Mucosa of stomach (tissue), 1 donor: ENCODE measurements at regions not wholly inside any gene's neighbourhood (a gene's known extent, or its start where the extent isn't known, plus 50 kb on each side); places are given as distances from the start of the nearest gene placed in this dataset.

Experiments used
- H3K27me3 ChIP-seq: one replicate; pipeline ENCODE4 v1.7.0; 2013; ENCODE audit warnings: mild to moderate bottlenecking, low read length; ENCODE audit not compliant: control insufficient read depth, insufficient read depth
- H3K36me3 ChIP-seq: one replicate; pipeline ENCODE4 v1.7.0; 2013; ENCODE audit warnings: low read length; ENCODE audit not compliant: control insufficient read depth, insufficient read depth
- H3K4me1 ChIP-seq: one replicate; pipeline ENCODE4 v1.7.0; 2013; ENCODE audit warnings: mild to moderate bottlenecking, low read length; ENCODE audit not compliant: control insufficient read depth, insufficient read depth
- H3K4me3 ChIP-seq: one replicate; pipeline ENCODE4 v1.7.0; 2013; ENCODE audit warnings: low read length
- H3K9ac ChIP-seq: one replicate; pipeline ENCODE4 v1.7.0; 2013; ENCODE audit warnings: mild to moderate bottlenecking, low read length, moderate library complexity
- H3K9me3 ChIP-seq: one replicate; pipeline ENCODE4 v1.7.0; 2013; ENCODE audit warnings: mild to moderate bottlenecking, low read length, moderate library complexity; ENCODE audit not compliant: control insufficient read depth
- donor health status: Pancreatic carcinoma.

- no peaks in the 10 kb centered on the region for H3K36me3 ChIP-seq
- H3K4me1 ChIP-seq = no peaks in the 10 kb centered on the region
- H3K9ac ChIP-seq = no peak overlapping the region
- H3K4me3 ChIP-seq = no peak overlapping the region
- H3K9me3 ChIP-seq = no peaks in the 10 kb centered on the region
- no peaks in the 10 kb centered on the region for H3K27me3 ChIP-seq
These were observed 282.0 kb downstream of the BTBD3 start for GRCh38 chr20:12199703-12200102.

DNA sequence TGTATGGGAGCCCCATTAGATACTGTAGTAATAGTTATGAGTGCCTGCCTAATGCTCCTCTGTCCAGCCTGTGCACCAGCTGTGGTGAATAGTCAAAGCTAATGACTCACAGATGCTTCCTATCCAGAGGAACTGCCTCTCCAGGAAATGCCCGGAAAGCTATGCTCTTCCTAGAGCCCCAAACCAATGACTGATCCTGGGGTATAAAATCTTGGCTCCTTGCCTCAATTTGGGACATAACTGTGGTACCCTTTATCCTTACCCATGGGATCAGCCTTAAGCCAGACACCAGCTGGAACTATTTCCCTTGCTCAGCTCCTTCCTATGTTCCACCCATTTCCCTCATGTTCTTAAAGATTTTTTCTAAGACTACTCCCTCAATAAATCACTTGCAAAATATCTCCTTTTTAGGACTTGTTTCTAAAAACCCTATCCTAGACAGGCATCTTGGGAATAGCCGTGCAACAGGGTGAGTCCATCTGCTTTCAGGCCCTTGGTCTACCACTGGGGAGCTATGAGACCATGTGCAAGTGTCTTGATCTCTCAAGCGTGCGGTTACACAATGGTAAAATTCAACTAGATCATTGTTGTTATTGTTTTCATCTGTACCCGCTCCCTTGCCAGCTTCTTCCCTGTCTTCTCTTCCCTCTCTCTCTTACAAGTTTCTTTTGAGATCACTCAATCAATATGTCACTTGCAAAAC lies 283.7 kb downstream of the BTBD3 start:
- H3K4me1 ChIP-seq = no peaks in the 10 kb centered on the region
- H3K4me3 ChIP-seq = no peak overlapping the region
- no peaks in the 10 kb centered on the region for H3K36me3 ChIP-seq
- no peaks in the 10 kb centered on the region for H3K9me3 ChIP-seq
- no peaks in the 10 kb centered on the region for H3K27me3 ChIP-seq
- H3K9ac ChIP-seq = no peak overlapping the region

GRCh38 chr20:12203399-12203798 lies 285.7 kb downstream of the BTBD3 start:
- H3K36me3 ChIP-seq = no peaks in the 10 kb centered on the region
- H3K9ac ChIP-seq = no peak overlapping the region
- H3K27me3 ChIP-seq = no peaks in the 10 kb centered on the region
- no peaks in the 10 kb centered on the region for H3K4me1 ChIP-seq
- no peaks in the 10 kb centered on the region for H3K9me3 ChIP-seq
- H3K4me3 ChIP-seq = no peak overlapping the region

- Histone ChIP-seq H3K4me1 (no peaks in the 10 kb centered on the region), H3K4me3 (no peak overlapping the region), H3K27me3 (no peaks in the 10 kb centered on the region), H3K9ac (no peak overlapping the region), H3K36me3 (no peaks in the 10 kb centered on the region), H3K9me3 (no peaks in the 10 kb centered on the region)
These were observed 286.3 kb downstream of the BTBD3 start for GRCh38 chr20:12203981-12204380.

DNA sequence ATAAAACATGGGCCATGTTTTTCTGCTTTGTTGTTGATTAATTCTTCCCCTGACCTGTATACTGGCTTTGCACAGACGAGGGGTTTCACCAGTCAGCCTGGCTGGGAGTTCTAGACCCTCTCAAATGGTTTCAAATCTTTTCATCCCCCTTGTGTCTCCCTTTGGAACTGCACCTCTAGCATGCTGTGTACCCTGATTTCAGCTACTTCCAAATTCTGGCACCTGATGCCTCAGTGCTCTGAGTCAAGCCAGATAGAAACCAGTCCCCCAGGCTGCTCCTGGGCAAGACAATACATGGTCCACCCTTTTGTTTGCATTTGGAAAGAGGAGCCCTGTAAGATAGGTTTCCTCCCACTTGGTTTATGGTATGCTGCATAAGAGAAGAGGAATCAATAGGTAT lies 290.2 kb downstream of the BTBD3 start:
- H3K27me3 ChIP-seq = no peaks in the 10 kb centered on the region
- no peaks in the 10 kb centered on the region for H3K9me3 ChIP-seq

GRCh38 chr20:12210591-12210990 lies 292.9 kb downstream of the BTBD3 start:
- Histone ChIP-seq H3K4me3 (no peak overlapping the region), H3K9me3 (no peaks in the 10 kb centered on the region), H3K27me3 (no peaks in the 10 kb centered on the region), H3K4me1 (no peaks in the 10 kb centered on the region), H3K9ac (no peak overlapping the region), H3K36me3 (no peaks in the 10 kb centered on the region)

More for the DNA sequence above, 290.2 kb downstream of the BTBD3 start:
- Histone ChIP-seq H3K9ac (no peak overlapping the region), H3K36me3 (no peaks in the 10 kb centered on the region), H3K4me1 (no peaks in the 10 kb centered on the region), H3K4me3 (no peak overlapping the region)

DNA sequence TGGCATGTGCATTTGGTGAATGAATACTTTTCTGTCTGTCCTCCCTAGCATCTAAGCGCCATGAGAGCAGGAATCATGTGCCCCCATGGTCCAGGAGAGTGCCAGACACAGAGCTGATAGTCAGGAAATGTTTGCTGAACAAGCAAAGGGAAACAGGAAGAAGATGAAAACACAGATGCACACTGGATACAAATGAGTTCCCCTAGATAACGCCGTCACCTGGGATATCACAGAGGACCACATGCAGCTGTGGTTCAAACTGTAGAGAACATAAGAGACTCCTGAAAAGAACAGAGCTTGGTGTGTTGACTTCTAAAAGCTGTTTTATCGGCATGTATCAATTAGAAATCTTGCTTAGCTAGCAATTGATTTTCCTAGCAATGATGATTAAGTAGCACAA lies 293.7 kb downstream of the BTBD3 start:
- no peak overlapping the region for H3K4me3 ChIP-seq
- no peak overlapping the region for H3K9ac ChIP-seq
- H3K27me3 ChIP-seq = no peaks in the 10 kb centered on the region
- H3K36me3 ChIP-seq = no peaks in the 10 kb centered on the region
- no peaks in the 10 kb centered on the region for H3K9me3 ChIP-seq
- no peaks in the 10 kb centered on the region for H3K4me1 ChIP-seq

DNA sequence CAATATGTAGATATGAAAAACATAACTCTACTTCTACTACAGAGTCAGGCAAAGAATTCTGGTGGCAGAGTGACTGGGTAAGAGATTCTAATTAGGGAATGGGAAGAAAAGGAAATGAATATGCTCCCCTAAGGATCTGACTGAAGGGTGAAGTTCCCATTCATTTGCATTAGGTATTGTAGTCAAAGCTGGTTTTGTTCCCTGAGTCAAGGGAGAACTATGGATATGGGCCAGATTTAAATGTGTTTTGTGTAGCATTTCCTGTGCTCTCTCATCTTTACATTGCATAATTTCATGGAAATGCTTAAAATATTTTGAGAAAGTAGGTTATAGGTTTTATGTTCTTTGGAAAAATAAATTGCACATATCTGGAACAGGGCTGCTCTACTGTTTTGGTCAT lies 299.7 kb downstream of the BTBD3 start:
- no peaks in the 10 kb centered on the region for H3K27me3 ChIP-seq
- no peaks in the 10 kb centered on the region for H3K36me3 ChIP-seq
- no peak overlapping the region for H3K9ac ChIP-seq
- no peaks in the 10 kb centered on the region for H3K4me1 ChIP-seq
- no peaks in the 10 kb centered on the region for H3K9me3 ChIP-seq
- H3K4me3 ChIP-seq = no peak overlapping the region

DNA sequence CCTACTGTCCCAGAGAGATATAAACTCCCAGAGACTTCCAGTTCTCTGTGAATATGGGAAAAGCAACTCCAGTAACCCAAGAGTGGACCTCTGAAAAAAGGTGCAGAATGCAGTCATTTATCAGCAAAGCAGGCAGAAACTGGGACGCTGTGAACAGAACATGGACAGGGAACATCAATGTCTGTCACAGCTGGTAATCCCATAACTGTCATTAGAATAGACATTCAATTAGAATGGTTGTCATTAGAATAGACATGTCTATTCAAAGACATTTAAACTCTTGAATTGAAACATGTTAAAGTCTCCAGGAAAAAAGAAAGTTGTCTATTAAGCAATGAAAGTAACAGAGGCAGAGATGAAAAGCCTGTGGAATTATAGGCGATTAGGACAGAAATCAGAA lies 302.1 kb downstream of the BTBD3 start:
- H3K4me3 ChIP-seq = no peak overlapping the region
- no peaks in the 10 kb centered on the region for H3K9me3 ChIP-seq
- no peaks in the 10 kb centered on the region for H3K36me3 ChIP-seq
- no peak overlapping the region for H3K9ac ChIP-seq
- H3K4me1 ChIP-seq = no peaks in the 10 kb centered on the region
- H3K27me3 ChIP-seq = no peaks in the 10 kb centered on the region

DNA sequence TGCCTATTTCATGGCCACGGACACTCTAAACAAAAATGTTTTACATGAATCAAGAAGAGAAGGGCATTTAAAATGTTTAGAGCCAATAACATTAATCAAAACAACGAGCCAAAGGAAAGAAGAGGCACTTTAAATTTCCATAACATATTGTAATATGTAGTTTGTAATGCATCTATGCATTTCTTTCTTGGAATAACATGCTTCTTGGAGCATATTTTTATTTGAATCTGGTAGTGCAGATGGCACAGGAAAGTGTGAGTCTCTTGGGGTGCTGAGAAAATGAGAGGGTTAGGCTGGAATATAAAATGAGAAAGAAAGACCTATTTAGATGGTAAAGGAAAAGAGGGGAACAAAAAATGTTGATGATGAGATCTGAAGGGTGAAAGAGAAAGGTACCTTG lies 305.4 kb downstream of the BTBD3 start:
- Histone ChIP-seq H3K9ac (no peak overlapping the region), H3K27me3 (no peaks in the 10 kb centered on the region), H3K9me3 (no peaks in the 10 kb centered on the region), H3K4me3 (no peak overlapping the region), H3K36me3 (no peaks in the 10 kb centered on the region), H3K4me1 (no peaks in the 10 kb centered on the region)

DNA sequence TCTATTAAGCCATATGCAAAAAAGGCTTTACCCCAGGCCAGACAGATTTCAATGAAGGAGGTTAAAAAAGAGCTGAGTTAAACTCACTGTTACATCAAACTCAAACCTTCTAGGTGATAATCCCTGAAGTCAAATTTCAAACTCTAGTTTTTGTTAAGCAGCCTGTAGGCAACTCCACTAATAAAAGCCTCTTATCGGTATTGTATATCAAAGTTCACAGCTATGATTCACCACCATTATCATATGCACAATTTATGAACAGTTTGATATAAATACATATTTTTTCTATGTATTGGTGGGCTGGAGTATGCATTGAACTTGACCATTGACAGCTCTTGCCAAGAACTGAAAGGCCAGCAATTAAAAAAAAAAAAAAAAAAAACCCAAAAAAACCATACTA lies 308.2 kb downstream of the BTBD3 start:
- Histone ChIP-seq H3K9ac (no peak overlapping the region), H3K9me3 (no peaks in the 10 kb centered on the region), H3K4me3 (no peak overlapping the region), H3K27me3 (no peaks in the 10 kb centered on the region), H3K4me1 (no peaks in the 10 kb centered on the region), H3K36me3 (no peaks in the 10 kb centered on the region)

- no peak overlapping the region for H3K4me3 ChIP-seq
- no peaks in the 10 kb centered on the region for H3K4me1 ChIP-seq
- no peaks in the 10 kb centered on the region for H3K9me3 ChIP-seq
- H3K36me3 ChIP-seq = no peaks in the 10 kb centered on the region
- H3K27me3 ChIP-seq = no peaks in the 10 kb centered on the region
- no peak overlapping the region for H3K9ac ChIP-seq
These were observed 312.2 kb downstream of the BTBD3 start for GRCh38 chr20:12229891-12230290.

- Histone ChIP-seq H3K4me1 (no peaks in the 10 kb centered on the region), H3K4me3 (no peak overlapping the region), H3K9me3 (no peaks in the 10 kb centered on the region), H3K36me3 (no peaks in the 10 kb centered on the region), H3K27me3 (no peaks in the 10 kb centered on the region), H3K9ac (no peak overlapping the region)
These were observed 320.1 kb downstream of the BTBD3 start for GRCh38 chr20:12237772-12238171.
